Suprapubic skin (tissue), 4 donors: ENCODE measurements at regions not wholly inside any gene's neighbourhood (a gene's known extent, or its start where the extent isn't known, plus 50 kb on each side); places are given as distances from the start of the nearest gene placed in this dataset.

Experiments used
- EP300 ChIP-seq: sonication (generic); formaldehyde crosslinking; IDR thresholded peaks from one replicate; pipeline ENCODE4 v1.6.1; 2017; ENCODE audit warnings: antibody characterized with exemption
- POLR2A ChIP-seq, 2 donors: fragments of 450-650 bp; IDR thresholded peaks; one replicate each; pipeline ENCODE4 v1.6.1; 2017; ENCODE audit warnings: antibody characterized with exemption in 2 of 2, mild to moderate bottlenecking in 2 of 2, moderate library complexity in 2 of 2
- POLR2AphosphoS5 ChIP-seq, 3 donors: sonication (generic); formaldehyde crosslinking; IDR thresholded peaks; one replicate each; pipeline ENCODE4 v1.6.1; 2017; ENCODE audit warnings: antibody characterized with exemption in 3 of 3
- TF ChIP-seq, protein P1 (sequence below), 2 donors: fragments of 200-600 bp in 1 of 2; fragments of 450-650 bp in 1 of 2; sonication (generic) in 1 of 2; IDR thresholded peaks; one replicate each; pipeline ENCODE4 v1.5.1; 2016 to 2019; ENCODE audit warnings: antibody characterized with exemption in 2 of 2, mild to moderate bottlenecking in 1 of 2, moderate library complexity in 1 of 2

DNA sequence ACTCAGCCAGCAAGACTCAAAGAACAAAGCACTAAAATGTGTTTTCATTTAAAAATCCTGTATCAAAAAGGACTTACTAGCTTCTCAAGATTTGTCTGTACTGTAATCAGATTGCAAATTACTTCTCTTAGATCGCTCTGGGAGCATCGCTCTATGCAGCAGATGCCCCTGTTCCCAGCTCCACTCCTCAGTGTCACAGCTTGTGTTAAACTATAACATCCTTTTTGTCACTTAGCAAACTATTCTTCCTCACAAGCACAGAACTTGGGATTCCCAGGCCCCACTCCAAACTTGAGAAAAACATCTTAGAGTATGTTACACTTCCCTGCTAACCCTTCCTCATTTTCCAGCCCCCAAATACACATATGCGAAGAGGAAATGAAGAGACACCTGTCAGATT lies 85.1 kb upstream of the CHRM3 start:
- TF ChIP-seq, protein P1, sequence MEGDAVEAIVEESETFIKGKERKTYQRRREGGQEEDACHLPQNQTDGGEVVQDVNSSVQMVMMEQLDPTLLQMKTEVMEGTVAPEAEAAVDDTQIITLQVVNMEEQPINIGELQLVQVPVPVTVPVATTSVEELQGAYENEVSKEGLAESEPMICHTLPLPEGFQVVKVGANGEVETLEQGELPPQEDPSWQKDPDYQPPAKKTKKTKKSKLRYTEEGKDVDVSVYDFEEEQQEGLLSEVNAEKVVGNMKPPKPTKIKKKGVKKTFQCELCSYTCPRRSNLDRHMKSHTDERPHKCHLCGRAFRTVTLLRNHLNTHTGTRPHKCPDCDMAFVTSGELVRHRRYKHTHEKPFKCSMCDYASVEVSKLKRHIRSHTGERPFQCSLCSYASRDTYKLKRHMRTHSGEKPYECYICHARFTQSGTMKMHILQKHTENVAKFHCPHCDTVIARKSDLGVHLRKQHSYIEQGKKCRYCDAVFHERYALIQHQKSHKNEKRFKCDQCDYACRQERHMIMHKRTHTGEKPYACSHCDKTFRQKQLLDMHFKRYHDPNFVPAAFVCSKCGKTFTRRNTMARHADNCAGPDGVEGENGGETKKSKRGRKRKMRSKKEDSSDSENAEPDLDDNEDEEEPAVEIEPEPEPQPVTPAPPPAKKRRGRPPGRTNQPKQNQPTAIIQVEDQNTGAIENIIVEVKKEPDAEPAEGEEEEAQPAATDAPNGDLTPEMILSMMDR (IDR thresholded peaks at IDR 0.05): no peak
- no peak for TF ChIP-seq POLR2AphosphoS5 (IDR thresholded peaks at IDR 0.05)
- TF ChIP-seq EP300: no peak
- no peak for TF ChIP-seq POLR2A (IDR thresholded peaks at IDR 0.05)
